Effector memory CD4-positive, alpha-beta T cell (primary cell): ENCODE measurements at regions not wholly inside any gene's neighbourhood (a gene's known extent, or its start where the extent isn't known, plus 50 kb on each side); places are given as distances from the start of the nearest gene placed in this dataset.

Experiments
- DNase-seq, 3 donors: peaks; one replicate each; pipeline ENCODE4 v3.0.0-alpha.2; 2020
- H3K27ac ChIP-seq: 2 replicates; pipeline ENCODE4 v1.7.0; 2013; ENCODE audit warnings: mild to moderate bottlenecking, low read length, moderate library complexity; ENCODE audit not compliant: insufficient read depth, poor library complexity, severe bottlenecking
- H3K27me3 ChIP-seq: replicated peaks from 2 replicates; pipeline ENCODE4 v1.7.0; 2013; ENCODE audit warnings: mild to moderate bottlenecking, low read length; ENCODE audit not compliant: insufficient read depth, control insufficient read depth, poor library complexity, severe bottlenecking
- H3K36me3 ChIP-seq: 2 replicates; pipeline ENCODE4 v1.7.0; 2013; ENCODE audit warnings: mild to moderate bottlenecking, low read length, moderate library complexity; ENCODE audit not compliant: control insufficient read depth, insufficient read depth
- H3K4me1 ChIP-seq: 2 replicates; pipeline ENCODE4 v1.7.0; 2013; ENCODE audit warnings: low read length, mild to moderate bottlenecking; ENCODE audit not compliant: control insufficient read depth, insufficient read depth, poor library complexity, severe bottlenecking
- H3K4me3 ChIP-seq: 2 replicates; pipeline ENCODE4 v1.7.0; 2013; ENCODE audit warnings: low read length, low read depth, mild to moderate bottlenecking; ENCODE audit not compliant: insufficient read depth, poor library complexity, severe bottlenecking
- H3K9me3 ChIP-seq: 2 replicates; pipeline ENCODE4 v1.7.0; 2013; ENCODE audit warnings: mild to moderate bottlenecking, low read length, moderate library complexity; ENCODE audit not compliant: control insufficient read depth

DNA sequence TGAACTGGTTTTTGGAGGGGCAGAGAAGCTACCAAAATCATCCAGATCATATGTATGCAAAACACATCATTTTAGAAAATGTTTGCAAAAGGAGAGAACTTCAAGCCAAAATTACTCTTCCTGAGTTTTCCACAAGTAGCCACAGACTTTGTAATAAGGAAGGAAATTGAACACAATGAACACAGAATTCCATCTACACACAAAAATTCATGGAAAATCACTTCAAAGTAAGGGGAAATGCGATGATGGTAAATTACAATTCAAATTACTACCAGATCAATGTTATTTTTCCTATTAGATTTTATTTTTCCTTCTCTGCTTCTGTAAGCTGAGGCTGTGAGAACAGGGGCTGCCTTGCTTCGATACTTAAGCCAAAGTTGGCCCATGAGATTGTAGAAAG, 172.1 kb upstream of the ARL4C start:
- no peak overlapping the region for H3K4me3 ChIP-seq
- H3K27me3 ChIP-seq = no peaks in the 10 kb centered on the region
- H3K4me1 ChIP-seq = no peaks in the 10 kb centered on the region
- H3K9me3 ChIP-seq = no peaks in the 10 kb centered on the region
- H3K36me3 ChIP-seq = no peaks in the 10 kb centered on the region
- H3K27ac ChIP-seq = no peak overlapping the region
- DNase-seq = no peak

DNA sequence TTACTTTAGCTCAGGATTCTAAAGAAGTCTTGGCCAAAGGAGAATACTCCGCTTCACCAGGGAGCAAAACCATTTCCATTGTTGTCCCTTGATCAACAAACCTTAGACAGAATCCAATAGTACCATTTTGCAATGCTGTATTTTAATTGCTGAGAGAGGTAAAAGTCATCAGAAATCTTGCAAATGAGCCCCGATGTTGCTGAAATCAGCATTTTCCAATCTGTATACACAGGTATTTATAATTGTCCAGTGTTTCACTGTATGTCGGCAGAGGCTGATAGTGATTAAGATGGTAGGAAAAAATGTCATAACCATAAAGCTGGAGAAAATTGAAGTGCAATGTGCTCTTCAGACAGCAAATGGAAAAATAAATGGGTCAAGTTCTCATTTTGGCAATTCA, 170.0 kb upstream of the ARL4C start:
- no peak overlapping the region for H3K27ac ChIP-seq
- H3K36me3 ChIP-seq = no peaks in the 10 kb centered on the region
- H3K27me3 ChIP-seq = no peaks in the 10 kb centered on the region
- DNase-seq = no peak
- no peaks in the 10 kb centered on the region for H3K4me1 ChIP-seq
- no peaks in the 10 kb centered on the region for H3K9me3 ChIP-seq
- H3K4me3 ChIP-seq = no peak overlapping the region

DNA sequence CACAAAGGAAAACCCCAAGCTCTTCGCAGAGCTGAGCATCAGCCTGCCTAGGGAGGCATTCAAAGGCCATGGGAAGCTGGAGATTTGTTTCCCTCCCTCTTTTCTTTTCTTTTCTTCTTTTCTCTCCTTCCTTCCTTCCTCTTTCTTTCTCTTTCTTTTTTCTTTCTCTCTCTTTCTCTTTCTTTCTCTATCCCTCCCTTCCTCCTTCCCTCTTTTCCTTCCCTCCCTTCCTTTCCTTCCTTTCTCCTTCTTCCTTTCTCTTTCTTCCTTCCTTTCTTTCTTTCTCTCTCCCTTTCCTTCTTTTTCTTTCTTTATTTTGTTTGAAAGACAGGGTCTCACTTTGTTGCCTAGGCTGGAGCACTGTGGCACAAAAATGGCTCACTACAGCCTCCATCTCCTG, 168.4 kb upstream of the ARL4C start:
- Histone ChIP-seq H3K9me3 (no peaks in the 10 kb centered on the region), H3K4me1 (no peaks in the 10 kb centered on the region), H3K4me3 (no peak overlapping the region), H3K36me3 (no peaks in the 10 kb centered on the region), H3K27me3 (no peaks in the 10 kb centered on the region), H3K27ac (no peak overlapping the region)
- no peak for DNase-seq

DNA sequence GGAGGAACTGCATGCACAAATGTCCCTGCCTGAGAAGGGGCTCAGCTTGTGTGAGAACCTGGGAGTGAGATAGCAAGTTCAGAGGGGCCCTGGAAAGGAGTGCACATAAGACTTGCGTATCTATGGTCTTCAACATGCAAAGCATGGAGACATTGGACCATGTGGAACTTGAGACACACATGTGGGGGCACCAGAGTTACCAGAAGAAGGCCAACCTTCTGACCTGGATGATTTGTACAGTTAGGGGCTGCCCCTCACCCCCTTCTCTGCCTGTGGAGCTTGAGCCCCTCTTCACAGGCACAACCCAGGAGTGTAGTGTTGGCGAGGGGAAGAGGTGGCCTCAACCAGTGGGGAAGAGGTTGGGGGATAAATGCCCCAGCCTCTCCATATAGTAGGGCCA, 165.0 kb upstream of the ARL4C start:
- no peaks in the 10 kb centered on the region for H3K36me3 ChIP-seq
- no peak overlapping the region for H3K27ac ChIP-seq
- DNase-seq = no peak
- no peaks in the 10 kb centered on the region for H3K4me1 ChIP-seq
- H3K9me3 ChIP-seq = no peaks in the 10 kb centered on the region
- H3K4me3 ChIP-seq = no peak overlapping the region
- no peaks in the 10 kb centered on the region for H3K27me3 ChIP-seq

DNA sequence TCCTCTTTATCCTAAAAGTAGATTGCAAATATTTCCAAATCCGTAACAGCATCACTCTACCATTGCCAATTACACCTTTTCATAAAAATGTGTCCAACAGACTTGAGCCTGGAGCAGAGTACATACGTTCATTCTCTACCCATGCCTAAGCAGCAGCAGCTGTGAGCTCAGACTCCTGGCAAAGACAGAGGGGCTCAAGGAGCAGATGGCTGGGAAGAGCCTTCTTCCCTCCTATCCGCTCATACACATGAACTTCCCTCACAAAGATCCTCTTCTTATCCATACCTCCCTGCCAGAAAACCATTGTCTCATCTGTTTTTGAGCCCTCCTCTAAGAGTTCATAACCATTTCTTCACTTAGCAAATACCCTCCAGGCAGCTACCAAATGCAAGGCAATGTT, 164.3 kb upstream of the ARL4C start:
- Histone ChIP-seq H3K36me3 (no peaks in the 10 kb centered on the region), H3K4me1 (no peaks in the 10 kb centered on the region), H3K9me3 (no peaks in the 10 kb centered on the region), H3K27ac (no peak overlapping the region), H3K27me3 (no peaks in the 10 kb centered on the region), H3K4me3 (no peak overlapping the region)
- no peak for DNase-seq

DNA sequence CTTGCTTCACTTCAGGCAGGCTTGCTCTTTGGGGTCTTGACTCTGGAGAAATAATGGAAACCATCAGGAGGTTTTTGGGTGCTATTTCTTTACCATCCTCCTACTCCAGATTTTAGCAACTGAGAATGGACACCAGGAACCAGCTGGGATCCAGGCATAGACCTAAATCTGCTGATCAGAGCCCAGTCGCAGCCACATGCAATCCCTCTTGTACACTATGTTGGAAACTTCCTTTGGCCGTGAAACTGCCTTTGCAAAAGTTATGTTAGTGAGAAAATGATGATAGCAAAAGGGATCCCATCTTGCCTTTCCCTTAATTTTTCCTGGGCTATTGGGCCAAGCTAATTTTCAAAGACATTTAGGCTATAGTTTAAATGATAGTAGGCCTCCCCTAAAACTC, 158.8 kb upstream of the ARL4C start:
- Histone ChIP-seq H3K27ac (no peak overlapping the region), H3K36me3 (no peaks in the 10 kb centered on the region), H3K27me3 (peaks cover 6% of the 10 kb centered on the region), H3K9me3 (no peaks in the 10 kb centered on the region), H3K4me1 (no peaks in the 10 kb centered on the region), H3K4me3 (no peak overlapping the region)
- no peak for DNase-seq

DNA sequence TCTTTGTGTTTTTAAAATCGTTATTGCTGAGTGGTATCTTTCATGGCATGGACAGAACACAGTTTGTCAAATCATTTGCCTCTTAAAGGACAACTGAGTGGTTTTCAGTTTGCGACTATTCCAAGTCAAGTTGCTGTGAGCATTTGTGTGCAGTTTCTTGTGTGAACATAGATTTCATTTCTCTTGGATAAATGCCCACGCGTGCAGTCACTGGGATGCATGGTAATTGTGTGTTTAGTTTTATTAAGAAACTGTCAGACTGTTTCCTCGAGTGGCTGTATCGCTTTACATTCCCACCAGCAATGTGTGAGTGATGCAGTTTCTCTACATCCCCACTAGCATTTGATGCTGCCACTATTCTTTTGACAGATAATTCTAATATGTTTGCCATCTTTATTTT, 154.0 kb upstream of the ARL4C start:
- no peaks in the 10 kb centered on the region for H3K36me3 ChIP-seq
- H3K4me3 ChIP-seq = no peak overlapping the region
- H3K27ac ChIP-seq = no peak overlapping the region
- H3K4me1 ChIP-seq = no peaks in the 10 kb centered on the region
- no peak for DNase-seq
- H3K27me3 ChIP-seq = peaks cover 6% of the 10 kb centered on the region
- H3K9me3 ChIP-seq = no peaks in the 10 kb centered on the region

DNA sequence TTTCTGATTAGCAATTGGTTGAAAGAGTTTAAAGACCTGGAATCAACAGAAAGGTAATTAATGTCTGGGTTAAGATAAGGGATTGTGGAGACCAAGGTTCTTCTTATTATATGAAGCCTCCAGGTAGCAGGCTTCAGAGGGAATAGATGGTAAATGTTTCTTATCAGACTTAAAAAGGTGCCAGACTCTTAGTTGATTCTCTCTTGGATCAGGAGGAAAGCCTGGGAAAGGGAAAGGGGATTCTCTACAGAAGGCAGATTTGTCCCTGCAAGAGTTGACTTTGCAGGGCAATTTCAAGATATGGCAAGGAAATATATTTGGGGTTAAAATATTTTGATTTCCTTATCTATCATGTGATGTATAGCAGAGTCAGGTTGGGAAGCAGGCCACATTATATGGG, 153.1 kb upstream of the ARL4C start:
- Histone ChIP-seq H3K36me3 (no peaks in the 10 kb centered on the region), H3K4me1 (no peaks in the 10 kb centered on the region), H3K9me3 (no peaks in the 10 kb centered on the region), H3K27ac (no peak overlapping the region), H3K4me3 (no peak overlapping the region), H3K27me3 (peaks cover 6% of the 10 kb centered on the region)
- DNase-seq = no peak

DNA sequence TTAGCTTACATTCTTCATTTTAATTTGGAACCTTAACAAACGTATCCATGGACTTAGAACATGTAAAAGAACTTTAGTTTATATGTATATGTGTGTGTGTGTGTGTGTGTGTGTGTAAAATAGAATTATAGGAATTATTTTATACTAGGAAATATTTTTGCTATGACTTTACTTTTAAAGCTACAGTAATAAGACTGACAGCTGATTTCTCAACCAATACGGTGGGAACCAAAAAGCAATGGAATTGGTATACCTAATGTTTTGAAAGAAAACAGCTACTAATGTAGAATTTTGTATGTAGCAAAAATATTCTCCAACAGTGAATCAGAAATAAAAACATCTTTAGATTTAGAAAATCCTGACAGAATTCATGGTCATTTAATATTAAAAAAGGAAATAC, 146.5 kb upstream of the ARL4C start:
- no peak for DNase-seq
- H3K9me3 ChIP-seq = no peaks in the 10 kb centered on the region
- H3K4me1 ChIP-seq = no peaks in the 10 kb centered on the region
- H3K27me3 ChIP-seq = no peaks in the 10 kb centered on the region
- no peak overlapping the region for H3K4me3 ChIP-seq
- no peaks in the 10 kb centered on the region for H3K36me3 ChIP-seq
- H3K27ac ChIP-seq = no peak overlapping the region

DNA sequence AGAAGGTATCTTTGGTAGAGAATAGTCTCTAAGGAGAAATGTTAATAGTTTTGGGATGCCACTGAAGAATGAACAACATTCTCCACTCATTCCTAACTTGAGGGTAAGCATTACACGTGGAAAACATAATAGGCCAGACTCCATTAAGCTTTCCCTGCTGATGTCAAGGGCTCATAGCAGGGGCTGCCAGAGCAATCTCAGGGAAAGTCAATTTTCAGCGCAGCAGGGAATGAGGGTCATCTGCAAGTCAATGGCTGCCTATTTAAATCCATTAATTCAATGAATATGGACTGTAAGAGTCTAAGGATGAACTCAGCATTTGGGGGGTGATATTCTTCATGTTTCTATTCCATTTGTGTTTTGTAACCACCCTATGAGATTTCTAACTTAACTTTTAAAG, 144.2 kb upstream of the ARL4C start:
- Histone ChIP-seq H3K4me3 (no peak overlapping the region), H3K4me1 (no peaks in the 10 kb centered on the region), H3K36me3 (no peaks in the 10 kb centered on the region), H3K27ac (no peak overlapping the region), H3K27me3 (no peaks in the 10 kb centered on the region), H3K9me3 (no peaks in the 10 kb centered on the region)
- no peak for DNase-seq

DNA sequence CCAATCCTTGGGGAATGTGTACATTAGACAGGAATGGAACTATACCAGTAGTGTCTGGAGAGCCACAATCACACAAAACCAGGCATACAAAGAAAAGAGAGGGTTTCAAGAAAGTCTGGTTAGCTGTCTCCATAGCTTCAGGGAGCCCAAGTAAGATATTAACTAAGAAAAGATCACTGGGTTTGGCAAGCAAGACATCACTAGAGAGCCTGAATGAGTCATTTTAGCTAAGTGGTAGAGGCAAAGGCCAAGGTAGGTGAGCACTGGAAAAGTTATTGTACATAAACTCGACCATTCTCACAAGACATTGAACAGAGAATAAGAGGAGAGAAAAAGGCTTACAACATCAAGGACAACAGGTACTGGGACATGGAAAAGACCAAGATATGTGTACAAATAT, 143.8 kb upstream of the ARL4C start:
- H3K9me3 ChIP-seq = no peaks in the 10 kb centered on the region

More for the DNA sequence above, 143.8 kb upstream of the ARL4C start:
- Histone ChIP-seq H3K4me3 (no peak overlapping the region), H3K36me3 (no peaks in the 10 kb centered on the region), H3K27ac (no peak overlapping the region), H3K4me1 (no peaks in the 10 kb centered on the region), H3K27me3 (no peaks in the 10 kb centered on the region)
- DNase-seq = no peak
